Stomach (tissue), 8 donors: ENCODE measurements at regions not wholly inside any gene's neighbourhood (a gene's known extent, or its start where the extent isn't known, plus 50 kb on each side); places are given as distances from the start of the nearest gene placed in this dataset.
"Not testable (repeated sequence)": the region's sequence is repeated elsewhere in the genome, so short reads cannot be mapped to it uniquely, and the experiment has no call there.

Experiments used
- DNase-seq, 2 donors: peaks; one replicate each; pipeline versions ENCODE4 v3.0.0 to v3.0.0-alpha.2; 2013 to 2019
- H3K27ac ChIP-seq, 5 donors: fragments of 200-600 bp in 4 of 5; sonication (generic) in 4 of 5; one replicate each; pipeline ENCODE4 v1.5.1; 2013 to 2019; ENCODE audit warnings: mild to moderate bottlenecking in 1 of 5, moderate library complexity in 1 of 5
- H3K27me3 ChIP-seq, 3 donors: fragments of 200-600 bp; sonication (generic); one replicate each; pipeline ENCODE4 v1.5.1; 2017 to 2019; ENCODE audit warnings: mixed run types in 1 of 3
- H3K36me3 ChIP-seq, 4 donors: fragments of 200-600 bp; sonication (generic); 1 replicate in 3 of 4; 2 replicates in 1 of 4; pipeline ENCODE4 v1.5.1; 2016 to 2019
- H3K4me1 ChIP-seq, 4 donors: fragments of 200-600 bp; sonication (generic); one replicate each; pipeline ENCODE4 v1.5.1; 2016 to 2019
- H3K4me3 ChIP-seq, 4 donors: fragments of 200-600 bp; sonication (generic) in 3 of 4; one replicate each; pipeline ENCODE4 v1.5.1; 2016 to 2019; ENCODE audit warnings: mild to moderate bottlenecking in 1 of 4
- H3K9me3 ChIP-seq, 4 donors: fragments of 200-600 bp; sonication (generic); one replicate each; pipeline ENCODE4 v1.5.1; 2016 to 2019
- CTCF ChIP-seq, 7 experiments: fragments of 450-650 bp in 4 of 7; fragments of 200-600 bp in 3 of 7; sonication (generic) in 3 of 7; IDR thresholded peaks; one replicate each; pipeline ENCODE4 v1.5.1; 2016 to 2019; ENCODE audit warnings: antibody characterized with exemption in 7 of 7, control low read depth in 2 of 7, mild to moderate bottlenecking in 1 of 7
- EP300 ChIP-seq: sonication (generic); formaldehyde crosslinking; IDR thresholded peaks from one replicate; pipeline ENCODE4 v1.6.1; 2017; ENCODE audit warnings: antibody characterized with exemption
- POLR2A ChIP-seq, 4 donors: fragments of 450-650 bp; IDR thresholded peaks; one replicate each; pipeline ENCODE4 v1.6.1; 2016; ENCODE audit warnings: antibody characterized with exemption in 4 of 4, control low read depth in 2 of 4, mild to moderate bottlenecking in 1 of 4, moderate library complexity in 1 of 4
- POLR2AphosphoS5 ChIP-seq, 3 donors: sonication (generic); formaldehyde crosslinking; IDR thresholded peaks; one replicate each; pipeline ENCODE4 v1.6.1; 2016; ENCODE audit warnings: antibody characterized with exemption in 3 of 3
- WGBS, 5 donors: extraction: QIAGEN DNeasy Blood & Tissue Kit in 3 of 5; methylation state at CpG; one replicate each; pipeline versions ENCODE4 v1.1.5 to v1.1.7; 2013 to 2018; 5-methylcytosine and 5-hydroxymethylcytosine counted together
- intact Hi-C: fragments of 100-400 bp; cut with DNase I; formaldehyde crosslinking; loops from one replicate; pipeline ENCODE4 v1.15.1; 2023; ENCODE audit warnings: low total_unique reads
- donor health status: healthy with polysubstance abuse.
- donor health status: Bipolar disorder and iron deficiency.
- donor health status: healthy.

GRCh38 chr4:189600264-189600663 is 340.4 kb upstream of the FRG1 start:
- H3K27ac ChIP-seq = no peak overlapping the region

GRCh38 chr4:189600718-189601435 is 339.8 kb upstream of the FRG1 start:
- 67 to 79% (median 74%) methylated on average over 13 of the region's 13 CpGs for WGBS, 5 donors
- peak in 1 of 2 donors; percentile 51 for DNase-seq

More at GRCh38 chr4:189600264-189600663, 340.4 kb upstream of the FRG1 start:
- H3K36me3 ChIP-seq = no peaks in the 10 kb centered on the region
- TF ChIP-seq POLR2AphosphoS5 (IDR thresholded peaks at IDR 0.05) (no peak), CTCF (IDR thresholded peaks at IDR 0.05) (no peak), EP300 (no peak), POLR2A (IDR thresholded peaks at IDR 0.05) (no peak)
- H3K9me3 ChIP-seq = no peaks in the 10 kb centered on the region
- no peak overlapping the region for H3K4me3 ChIP-seq
- DNase-seq = no peak
- 80 to 92% (median 84%) methylated on average over 3 to 6 of the region's 6 CpGs for WGBS, 5 donors
- no peaks in the 10 kb centered on the region for H3K4me1 ChIP-seq
- intact Hi-C loops = no loop called here
- no peaks in the 10 kb centered on the region for H3K27me3 ChIP-seq

GRCh38 chr4:189602827-189603226 is 337.8 kb upstream of the FRG1 start:
- H3K27ac ChIP-seq, DNase-seq, H3K4me3 ChIP-seq, intact Hi-C loops, H3K36me3 ChIP-seq, H3K9me3 ChIP-seq, H3K27me3 ChIP-seq, H3K4me1 ChIP-seq: not testable (repeated sequence)
- whole genome bisulfite sequencing, 5 donors = 74 to 85% (median 81%) methylated on average over 3 of the region's 3 CpGs

More at GRCh38 chr4:189600718-189601435, 339.8 kb upstream of the FRG1 start:
- TF ChIP-seq EP300 (no peak), CTCF (IDR thresholded peaks at IDR 0.05) (no peak), POLR2AphosphoS5 (IDR thresholded peaks at IDR 0.05) (no peak), POLR2A (IDR thresholded peaks at IDR 0.05) (no peak)
- H3K27me3 ChIP-seq = no peaks in the 10 kb centered on the region
- H3K4me1 ChIP-seq = no peaks in the 10 kb centered on the region
- no peaks in the 10 kb centered on the region for H3K9me3 ChIP-seq
- no peak overlapping the region for H3K4me3 ChIP-seq
- no peaks in the 10 kb centered on the region for H3K36me3 ChIP-seq
- intact Hi-C loops = no loop called here
- H3K27ac ChIP-seq = no peak overlapping the region

- H3K27me3 ChIP-seq, H3K9me3 ChIP-seq, H3K4me1 ChIP-seq, H3K36me3 ChIP-seq, DNase-seq, H3K4me3 ChIP-seq, H3K27ac ChIP-seq, intact Hi-C loops: not testable (repeated sequence)
- WGBS, 5 donors = 73 to 85% (median 79%) methylated on average over 3 to 4 of the region's 4 CpGs
These were observed 330.1 kb upstream of the FRG1 start for GRCh38 chr4:189610571-189610970.

GRCh38 chr4:189613207-189613606 is 327.5 kb upstream of the FRG1 start:
- 48 to 67% (median 58%) methylated on average over 3 to 4 of the region's 4 CpGs for WGBS, 5 donors
- Histone ChIP-seq H3K27ac (no peak overlapping the region), H3K27me3 (no peaks in the 10 kb centered on the region), H3K4me3 (no peak overlapping the region), H3K4me1 (no peaks in the 10 kb centered on the region), H3K36me3 (no peaks in the 10 kb centered on the region), H3K9me3 (no peaks in the 10 kb centered on the region)
- intact Hi-C loops = no loop called here
- peak in 1 of 2 donors; percentile 71 for DNase-seq
- TF ChIP-seq POLR2A (IDR thresholded peaks at IDR 0.05) (no peak), POLR2AphosphoS5 (IDR thresholded peaks at IDR 0.05) (no peak), EP300 (no peak), CTCF (IDR thresholded peaks at IDR 0.05) (no peak)
